Upper lobe of left lung (tissue), 4 donors: ENCODE measurements at regions not wholly inside any gene's neighbourhood (a gene's known extent, or its start where the extent isn't known, plus 50 kb on each side); places are given as distances from the start of the nearest gene placed in this dataset.

Source experiments
- CTCF ChIP-seq, 6 experiments: fragments of 450-650 bp in 4 of 6; fragments of 200-600 bp in 2 of 6; sonication (generic) in 2 of 6; IDR thresholded peaks; one replicate each; pipeline ENCODE4 v1.5.1; 2016 to 2019; ENCODE audit warnings: antibody characterized with exemption in 6 of 6
- EP300 ChIP-seq, 4 donors: sonication (generic); formaldehyde crosslinking; IDR thresholded peaks; one replicate each; pipeline ENCODE4 v1.5.1; 2017; ENCODE audit warnings: antibody characterized with exemption in 4 of 4, control low read depth in 2 of 4
- POLR2A ChIP-seq, 4 donors: fragments of 450-650 bp; IDR thresholded peaks; one replicate each; pipeline ENCODE4 v1.5.1; 2016 to 2017; ENCODE audit warnings: antibody characterized with exemption in 4 of 4, mild to moderate bottlenecking in 2 of 4
- POLR2AphosphoS5 ChIP-seq, 2 donors: sonication (generic); formaldehyde crosslinking; IDR thresholded peaks; one replicate each; pipeline ENCODE4 v1.5.1; 2017; ENCODE audit warnings: antibody characterized with exemption in 2 of 2

- TF ChIP-seq POLR2A (IDR thresholded peaks at IDR 0.05) (no peak), POLR2AphosphoS5 (IDR thresholded peaks at IDR 0.05) (no peak), CTCF (IDR thresholded peaks at IDR 0.05) (no peak), EP300 (IDR thresholded peaks at IDR 0.05) (no peak)
Measured at GRCh38 chr4:166481739-166482138, 608.7 kb downstream of the TLL1 start.
